Right ventricle myocardium inferior (tissue), 1 donor: ENCODE measurements at regions not wholly inside any gene's neighbourhood (a gene's known extent, or its start where the extent isn't known, plus 50 kb on each side); places are given as distances from the start of the nearest gene placed in this dataset.
A peak's percentile ranks its signal among the peaks of the same experiment; 100 is the strongest.

Experiments
- ATAC-seq: fragments of 200-7000 bp; cut with Tn5 transposase; one replicate; pipeline ENCODE4 v1.9.1; 2020; ENCODE audit warnings: mild to moderate bottlenecking, moderate library complexity
- DNase-seq: peaks from one replicate; pipeline ENCODE4 v3.0.0; 2021; ENCODE audit errors: missing footprints
- intact Hi-C: fragments of 100-400 bp; cut with DNase I; formaldehyde crosslinking; loops from one replicate; pipeline ENCODE4 v1.11.0; 2022
- donor health status: DM: no; HTN: yes; CAD: no; lungs with severe emphysema.

DNA sequence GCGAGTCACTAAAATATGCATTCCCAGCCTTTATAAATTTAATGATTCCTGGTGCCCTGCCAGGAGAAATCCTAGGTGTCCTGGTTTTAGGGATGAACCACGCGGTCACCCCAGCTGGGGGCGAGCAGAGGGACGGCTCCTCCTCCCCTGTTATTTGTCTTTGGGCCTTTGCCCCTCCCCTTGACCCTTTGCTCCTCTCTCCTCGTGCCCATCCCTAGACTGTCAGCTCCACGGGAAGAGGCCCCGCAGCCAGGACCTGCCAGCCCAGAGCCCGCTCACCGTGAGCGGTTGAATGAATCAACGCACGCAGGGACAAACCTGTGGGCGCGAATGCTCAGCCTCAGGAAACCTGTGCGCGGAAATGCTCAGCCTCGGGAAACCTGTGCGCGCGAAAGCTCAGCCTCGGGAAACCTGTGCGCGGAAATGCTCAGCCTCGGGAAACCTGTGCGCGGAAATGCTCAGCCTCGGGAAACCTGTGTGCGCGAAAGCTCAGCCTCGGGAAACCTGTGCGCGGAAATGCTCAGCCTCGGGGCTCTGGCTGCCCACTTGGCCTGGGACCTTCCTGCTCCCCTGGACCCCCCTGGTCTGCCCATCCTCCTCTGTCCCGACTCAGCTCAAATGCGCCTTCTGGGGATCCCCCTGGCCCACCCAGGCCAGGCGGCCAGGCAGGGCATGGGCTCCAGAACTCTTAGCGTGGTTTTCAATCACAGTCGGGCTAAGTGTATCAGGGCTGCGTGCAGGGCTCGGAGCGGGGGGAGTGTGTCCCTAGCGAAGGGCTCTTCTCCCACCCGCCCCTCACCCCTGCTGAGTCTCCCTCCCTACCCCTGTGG is 140.5 kb upstream of the COL5A1 start:
- ATAC-seq (no peak), DNase-seq (peak; percentile 60)
- intact Hi-C loops = no loop called here

DNA sequence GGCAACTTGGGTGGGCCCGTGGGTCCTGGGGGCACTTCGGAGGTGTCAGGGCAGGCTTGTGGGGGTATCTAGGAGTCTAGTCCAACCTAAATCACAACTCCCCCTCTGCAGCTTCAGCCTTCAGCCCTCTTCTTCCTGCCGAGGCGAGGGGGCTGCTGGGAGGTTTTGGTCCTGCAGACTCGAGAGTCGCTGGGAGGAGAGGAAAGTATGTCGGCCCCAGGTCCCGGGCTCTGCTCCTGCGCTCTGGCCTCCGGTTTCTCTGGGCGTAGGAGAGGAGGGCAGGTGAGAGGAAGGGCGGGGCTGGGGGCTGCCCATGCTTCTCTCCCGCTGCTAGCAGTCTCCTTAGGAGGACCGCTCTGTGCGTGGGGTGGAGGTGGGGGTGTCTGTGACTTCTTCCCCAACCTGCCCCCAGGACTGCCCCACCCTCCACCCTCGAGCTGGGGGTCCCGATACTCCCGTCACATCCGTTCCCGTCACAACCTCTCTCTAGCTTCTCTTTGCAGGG is 139.8 kb upstream of the COL5A1 start:
- peak; percentile 35 for DNase-seq
- intact Hi-C loops = no loop called here
- ATAC-seq = no peak

DNA sequence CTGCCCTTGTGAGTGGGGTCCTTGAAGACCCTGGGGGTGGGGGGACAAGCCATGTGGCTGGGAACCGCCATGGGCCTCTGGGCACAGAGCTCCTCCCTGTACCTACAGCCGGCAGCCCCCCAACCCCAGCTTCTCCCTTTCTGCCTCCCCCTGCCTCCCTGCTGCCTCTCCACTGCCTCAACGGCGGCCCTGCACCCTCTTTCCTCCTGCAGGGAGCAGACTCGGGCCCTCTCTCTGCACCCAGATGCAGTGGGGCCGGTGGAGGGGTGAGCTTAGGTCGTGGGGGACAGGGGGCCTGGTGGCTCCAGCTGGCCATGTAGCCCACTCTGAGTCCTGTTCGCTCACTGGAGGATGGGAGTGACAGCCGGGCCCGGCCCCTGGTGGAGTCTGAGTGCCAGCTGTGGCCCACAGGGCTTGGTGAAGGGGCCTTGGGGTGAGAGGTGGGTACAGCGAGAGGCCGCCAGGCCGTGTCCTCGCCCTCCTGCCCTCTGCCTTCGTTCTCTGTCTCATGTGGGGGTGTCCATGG is 139.3 kb upstream of the COL5A1 start:
- no peak for DNase-seq
- ATAC-seq = peak; percentile 30
- intact Hi-C loops = no loop called here

DNA sequence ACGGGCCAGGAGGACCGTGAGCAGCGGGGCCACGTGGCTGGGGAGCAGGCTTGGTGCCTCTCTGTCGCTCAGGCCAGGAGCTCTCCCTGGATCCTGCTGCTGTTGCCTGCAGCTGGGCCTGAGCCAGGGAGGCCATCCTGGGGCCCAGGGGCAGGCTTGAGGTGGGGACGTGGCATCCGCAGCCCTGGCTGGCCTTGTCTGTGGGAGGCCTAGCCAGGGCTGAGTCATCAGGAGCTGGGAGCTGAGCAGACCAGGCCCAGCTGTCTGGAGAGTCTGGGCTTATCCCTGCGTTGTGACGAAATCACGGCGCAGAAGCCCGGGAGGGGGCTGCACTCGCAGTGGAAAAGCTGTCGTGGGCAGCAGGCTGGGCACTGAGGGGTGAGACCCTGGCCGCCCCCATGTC is 138.8 kb upstream of the COL5A1 start:
- intact Hi-C loops = no loop called here
- DNase-seq (peak; percentile 91), ATAC-seq (peak; percentile 99)

DNA sequence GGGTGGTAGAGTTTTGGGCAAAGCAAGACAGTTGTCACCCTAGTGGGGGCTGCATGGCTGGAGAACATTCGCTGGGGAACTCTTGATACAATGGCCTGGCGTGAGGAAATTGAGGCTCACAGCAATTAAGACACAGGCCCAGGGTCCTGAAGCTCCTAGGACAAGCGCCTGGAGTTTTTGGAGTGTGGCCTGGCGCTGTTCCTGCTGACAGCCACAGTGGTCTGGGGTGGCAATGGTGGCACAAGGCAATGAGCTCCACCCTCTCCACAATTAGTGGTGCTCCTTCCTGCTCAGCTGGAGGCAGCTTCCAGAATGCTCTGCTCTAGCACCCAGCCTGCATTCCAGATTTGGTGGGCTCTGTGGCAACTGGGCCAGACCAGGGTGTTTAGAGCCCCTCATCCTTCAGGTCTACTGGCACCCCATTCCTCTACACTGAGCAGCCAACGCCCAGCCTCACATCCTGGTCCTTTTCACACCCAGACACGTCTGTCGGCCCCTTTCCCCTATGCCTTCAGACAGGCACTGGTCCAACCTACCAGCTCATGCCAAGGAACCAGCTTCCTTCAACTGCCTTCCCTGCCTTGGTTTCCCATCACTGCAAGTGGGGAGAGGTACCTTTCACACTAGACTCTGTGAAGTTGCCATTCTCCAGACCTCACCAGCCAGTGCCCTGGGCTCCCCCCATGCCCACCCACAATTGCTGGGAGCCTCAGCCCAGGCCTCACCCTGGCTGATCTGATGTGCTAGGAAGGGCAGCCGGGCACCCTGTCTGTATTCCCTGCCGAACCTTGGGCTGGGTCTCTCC is 138.1 kb upstream of the COL5A1 start:
- peak; percentile 15 for ATAC-seq
- no peak for DNase-seq
- intact Hi-C loops = no loop called here

DNA sequence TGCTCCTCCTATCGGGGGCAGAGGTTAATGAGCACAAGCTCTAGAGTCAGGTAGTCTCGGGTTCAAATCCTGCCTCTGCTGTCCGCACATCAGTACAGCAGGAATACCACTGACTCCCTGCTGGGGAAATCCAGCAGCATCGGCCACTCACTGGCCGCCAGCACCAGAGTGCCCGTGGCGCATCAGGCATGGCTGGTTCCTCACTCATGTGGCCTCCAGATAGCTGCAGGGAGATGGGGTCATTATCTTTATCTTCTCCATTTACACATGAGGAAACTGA is 137.6 kb upstream of the COL5A1 start:
- DNase-seq (peak; percentile 48), ATAC-seq (no peak)
- intact Hi-C loops = no loop called here

DNA sequence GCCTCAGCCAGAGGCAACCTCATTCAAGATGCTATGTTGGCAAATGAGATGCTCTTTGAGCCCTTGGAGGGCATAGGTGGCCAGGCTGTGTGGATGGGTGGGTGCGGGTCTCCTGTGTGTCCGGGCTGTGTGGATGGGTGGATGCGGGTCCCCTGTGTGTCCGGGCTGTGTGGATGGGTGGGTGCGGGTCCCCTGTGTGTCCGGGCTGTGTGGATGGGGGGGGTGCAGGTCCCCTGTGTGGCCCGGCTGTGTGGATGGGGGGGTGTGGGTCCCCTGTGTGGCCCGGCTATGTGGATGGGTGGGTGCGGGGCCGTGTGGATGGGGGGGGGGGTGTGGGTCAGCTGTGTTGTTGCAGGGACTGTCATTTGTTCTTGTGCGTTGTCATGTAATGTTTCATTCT is 136.6 kb upstream of the COL5A1 start:
- DNase-seq = peak; percentile 45
- ATAC-seq = no peak
- intact Hi-C loops = no loop called here

DNA sequence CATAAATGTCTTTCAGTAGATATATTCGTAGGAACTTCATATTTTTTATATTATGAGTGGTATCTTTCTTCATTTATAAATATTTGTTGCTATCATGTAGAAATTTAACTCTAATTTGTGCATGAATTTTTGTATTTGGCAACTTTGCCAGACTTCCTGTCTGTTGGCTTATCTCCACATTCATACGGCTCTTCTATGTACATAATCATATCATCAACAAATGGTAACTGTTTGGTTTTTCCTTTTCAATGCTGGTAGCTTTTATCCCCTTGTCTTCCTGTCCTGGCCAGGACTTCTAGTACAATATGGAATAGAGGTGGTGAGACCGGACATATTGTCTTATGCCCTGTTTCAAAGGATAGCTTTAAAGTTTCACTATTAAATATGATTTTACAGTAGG is 132.3 kb upstream of the COL5A1 start:
- intact Hi-C loops = no loop called here
- ATAC-seq (no peak), DNase-seq (no peak)

DNA sequence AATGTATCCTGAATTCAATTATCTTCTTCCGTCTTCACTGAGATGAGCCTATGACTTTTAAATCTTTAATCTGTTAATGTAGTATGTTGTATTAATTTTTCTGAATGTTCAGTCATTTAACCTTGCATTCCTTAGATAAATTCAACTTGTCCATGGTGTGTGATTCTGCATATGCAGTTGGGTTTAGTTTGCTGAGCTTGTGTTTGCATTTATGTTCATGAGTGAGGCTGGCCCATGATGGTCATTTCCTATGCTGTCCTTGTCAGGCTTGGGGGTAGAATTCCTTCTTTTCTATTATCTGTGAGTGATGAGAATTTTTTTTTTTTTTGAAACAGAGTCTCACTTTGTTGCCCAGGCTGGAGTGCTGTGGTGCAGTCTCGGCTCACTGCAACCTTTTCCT is 131.8 kb upstream of the COL5A1 start:
- ATAC-seq (no peak), DNase-seq (no peak)
- intact Hi-C loops = no loop called here

DNA sequence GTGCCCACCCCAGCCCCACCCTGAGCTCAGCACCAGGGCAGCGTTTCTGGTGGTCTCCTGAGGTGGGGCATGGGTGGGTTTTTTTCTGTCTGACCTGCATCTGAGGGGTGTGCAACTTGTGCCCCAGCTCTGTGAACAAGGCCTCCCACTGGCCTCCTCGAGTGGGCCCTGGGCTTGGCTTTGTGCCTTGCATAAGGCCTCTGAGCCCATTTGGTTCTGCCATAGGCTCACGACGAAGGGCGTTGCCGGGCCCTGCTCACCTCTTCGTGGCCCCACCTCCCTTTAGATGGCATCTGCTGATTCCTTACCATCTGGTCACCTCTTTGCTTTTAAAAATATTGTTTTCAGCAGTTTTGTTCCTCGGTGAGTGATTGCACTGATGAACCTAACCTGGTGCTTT is 127.1 kb upstream of the COL5A1 start:
- intact Hi-C loops = no loop called here
- ATAC-seq = no peak
- DNase-seq = no peak

DNA sequence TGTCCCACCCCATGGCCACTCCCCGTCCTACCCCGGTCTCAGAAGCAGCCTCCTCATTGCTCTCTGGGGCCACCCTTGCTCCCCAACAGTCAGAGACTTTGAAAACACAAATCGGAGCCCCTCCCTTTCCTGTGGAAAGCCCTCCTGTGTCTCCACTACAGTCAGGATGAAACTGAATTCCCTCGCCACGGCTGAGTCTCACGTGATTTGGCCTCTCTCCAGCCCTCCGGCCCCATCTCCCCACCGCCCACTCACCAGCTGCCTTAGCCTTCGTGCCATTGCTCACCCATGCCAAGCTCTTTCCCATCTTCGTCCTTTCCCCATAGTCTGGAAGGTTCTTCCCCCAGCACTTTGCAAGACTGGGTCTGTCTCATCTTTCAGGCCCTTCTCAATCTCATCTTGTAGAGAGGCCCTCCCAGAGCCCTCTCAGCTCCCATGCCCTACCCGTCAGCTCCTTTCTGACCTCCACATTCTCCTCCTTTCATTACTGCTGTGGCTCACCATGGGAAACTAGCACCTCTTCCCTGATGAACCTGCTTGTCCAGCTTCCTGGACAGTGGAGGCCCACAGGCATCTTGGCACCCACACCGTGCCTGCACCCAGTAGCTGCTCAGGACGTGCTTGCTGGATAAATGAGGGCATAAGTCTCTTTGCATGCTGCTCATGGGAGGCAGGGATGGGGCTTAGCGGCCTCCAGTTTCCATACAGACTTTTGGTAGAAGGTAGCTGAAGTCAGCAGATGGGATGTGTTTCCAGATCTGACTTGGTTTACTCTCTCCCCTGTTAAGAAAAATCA is 126.4 kb upstream of the COL5A1 start:
- DNase-seq = peak; percentile 49
- peak; percentile 38 for ATAC-seq
- intact Hi-C loops = no loop called here

DNA sequence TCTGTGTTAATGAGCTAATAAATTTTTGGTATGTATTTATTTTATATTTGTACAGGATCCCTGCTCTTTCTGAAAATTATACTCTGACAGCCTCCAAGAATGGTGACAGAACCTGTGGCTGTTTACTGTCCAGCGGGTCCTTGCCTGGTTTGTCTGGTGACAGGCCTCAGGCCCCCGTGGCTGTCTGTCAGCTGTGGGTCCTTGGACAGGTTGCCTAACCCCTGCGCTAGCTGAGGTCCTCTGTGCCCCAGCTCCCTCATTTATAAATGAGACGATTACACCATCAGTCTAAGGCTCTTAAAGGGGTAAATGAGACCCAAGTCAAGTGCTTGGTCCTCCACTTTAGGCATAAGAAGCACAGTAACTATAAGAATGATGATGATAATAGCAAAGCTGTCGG is 125.1 kb upstream of the COL5A1 start:
- no peak for ATAC-seq
- intact Hi-C loops = no loop called here
- DNase-seq = no peak

DNA sequence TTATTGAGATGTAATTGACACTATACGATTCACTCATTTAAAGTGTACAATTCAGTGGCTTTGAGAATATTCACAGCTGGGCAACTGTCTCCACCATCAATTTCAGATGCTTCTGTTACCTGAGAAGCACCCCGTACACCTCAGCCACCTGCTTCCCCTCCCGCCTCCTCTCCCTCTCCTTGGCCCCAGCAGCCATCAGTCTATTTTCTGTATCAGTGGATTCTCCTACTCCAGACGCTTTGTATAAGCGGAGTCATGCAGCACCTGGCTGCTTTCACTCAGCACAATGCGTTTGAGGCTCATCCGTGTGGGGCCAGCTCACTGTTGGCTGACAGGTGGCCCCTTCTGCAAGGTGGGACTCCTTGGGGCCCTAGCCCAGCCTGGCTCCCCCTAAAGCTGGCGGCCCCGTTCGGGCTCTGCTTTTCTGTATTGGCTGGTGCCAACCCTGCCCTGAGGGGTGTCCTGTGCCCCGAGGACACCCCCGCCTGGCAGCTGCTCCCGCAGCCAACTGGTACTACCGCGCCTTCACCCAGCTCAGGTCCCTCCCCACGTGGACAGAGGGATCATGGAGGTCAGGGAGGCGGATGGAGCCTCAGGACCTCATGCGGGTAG is 124.4 kb upstream of the COL5A1 start:
- ATAC-seq (no peak), DNase-seq (peak; percentile 46)
- intact Hi-C loops = no loop called here

DNA sequence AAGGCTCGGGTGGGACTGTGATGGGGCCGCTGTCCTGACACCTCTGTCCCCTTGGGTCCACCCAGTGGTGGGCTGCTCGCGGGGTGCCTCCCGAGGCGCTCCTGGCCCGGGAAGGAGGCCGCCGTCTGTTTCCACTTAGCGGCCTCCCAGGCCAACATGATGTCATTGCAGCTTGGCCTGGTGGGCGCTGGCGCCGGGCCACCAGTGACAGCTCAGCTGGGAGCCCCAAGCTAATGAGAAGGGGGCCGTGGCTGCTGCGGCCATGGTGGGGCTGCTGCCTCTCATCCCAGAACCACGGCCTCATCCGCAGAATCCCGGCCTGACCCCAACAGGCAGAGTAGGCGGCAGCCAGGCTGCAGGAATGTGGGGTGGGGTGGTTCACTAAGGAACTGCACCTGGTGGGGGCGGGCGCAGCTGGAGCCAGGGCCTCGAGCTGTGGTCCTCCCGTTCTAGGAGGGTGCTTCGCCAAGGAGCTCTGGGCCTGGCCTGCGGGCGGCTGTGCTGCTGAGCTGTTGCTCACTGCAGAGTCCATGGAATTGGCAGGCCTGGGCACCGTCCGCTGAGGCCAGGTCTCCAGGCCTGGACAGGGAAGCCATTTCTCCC is 123.5 kb upstream of the COL5A1 start:
- intact Hi-C loops = no loop called here
- DNase-seq (peak; percentile 61), ATAC-seq (peak; percentile 51)

DNA sequence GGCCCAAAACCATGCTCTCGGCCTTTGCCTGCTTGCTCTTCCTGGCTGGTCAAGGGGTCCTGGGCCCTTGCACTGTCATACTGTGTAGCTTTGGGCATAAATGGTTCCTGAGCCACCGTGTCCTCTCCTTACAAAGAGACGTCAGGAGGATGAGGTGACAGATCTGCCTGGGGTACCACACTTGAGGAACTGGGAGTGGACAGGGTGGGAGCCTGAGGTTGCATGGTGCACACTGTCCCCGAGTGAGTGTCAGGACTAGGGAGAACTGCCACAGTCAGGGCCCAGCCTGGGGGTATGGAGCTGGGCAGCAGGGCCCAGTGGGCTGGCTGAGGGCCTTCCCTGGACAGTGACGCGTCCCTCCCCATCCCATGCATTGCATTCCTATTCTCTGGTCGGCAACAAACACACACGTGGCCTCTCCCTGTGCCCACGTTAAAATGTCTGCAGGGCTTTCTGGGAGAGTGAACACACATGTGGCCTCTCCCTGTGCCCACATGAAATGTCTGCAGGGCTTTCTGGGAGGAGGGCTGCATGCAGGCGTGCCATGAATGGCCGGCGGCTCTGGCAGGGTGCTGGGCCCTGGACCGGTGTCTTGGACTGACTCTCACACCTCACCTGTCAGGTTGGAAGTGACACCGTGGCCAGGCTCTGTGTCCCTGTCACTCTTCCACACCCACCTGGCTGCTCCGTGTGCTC is 122.1 kb upstream of the COL5A1 start:
- intact Hi-C loops = no loop called here
- DNase-seq (no peak), ATAC-seq (no peak)

DNA sequence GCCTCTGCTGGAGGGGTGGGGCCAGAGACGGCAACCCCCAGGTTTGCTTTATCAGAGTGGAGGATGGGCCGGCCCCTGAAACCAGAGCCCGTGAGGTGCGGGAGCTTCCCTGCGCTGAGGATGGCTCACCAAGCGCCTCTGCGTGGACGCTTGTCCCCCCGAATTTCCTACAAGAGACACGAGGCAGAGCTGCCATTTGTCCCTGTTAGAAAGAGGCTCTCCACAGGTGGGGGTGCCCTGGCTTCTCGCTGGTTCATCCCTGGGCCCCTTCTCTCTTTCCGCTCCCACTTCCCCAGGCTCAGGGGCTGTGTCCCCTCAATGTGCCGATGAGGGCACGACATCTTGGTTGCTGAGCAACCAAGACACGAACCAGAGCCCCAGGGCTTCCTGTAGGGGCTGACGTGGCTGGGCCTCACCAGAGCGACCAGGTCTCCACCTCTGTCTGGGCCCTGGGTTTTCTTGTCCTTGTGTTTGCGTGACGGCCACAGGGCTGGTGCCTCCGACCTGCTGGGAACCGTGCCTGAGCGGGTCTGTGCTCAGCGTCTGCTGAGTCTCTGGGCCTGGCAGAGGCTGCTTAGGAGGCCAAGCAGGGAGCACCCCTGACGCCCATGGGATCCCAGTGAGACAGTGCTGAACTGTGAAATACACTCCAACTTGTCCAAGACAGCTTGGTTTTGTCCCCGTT is 119.6 kb upstream of the COL5A1 start:
- intact Hi-C loops = no loop called here
- DNase-seq = no peak
- ATAC-seq = no peak

DNA sequence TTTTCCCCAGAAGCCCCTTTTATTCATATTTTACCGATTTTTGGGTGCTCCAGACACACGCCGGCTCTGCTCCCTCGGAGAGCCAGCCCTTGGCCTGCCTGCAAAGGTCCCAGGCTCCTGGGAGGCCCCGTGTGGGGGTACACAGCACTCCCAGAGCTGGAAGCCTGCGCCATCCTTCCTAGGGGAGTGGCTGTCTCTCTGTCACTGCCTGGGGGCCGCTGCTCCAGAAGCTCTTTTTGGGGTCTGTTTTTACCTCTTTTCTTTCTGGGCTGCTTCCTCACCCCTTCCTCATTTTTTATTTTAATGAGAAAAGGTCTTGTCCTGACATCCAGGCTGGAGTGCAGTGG is 119.1 kb upstream of the COL5A1 start:
- DNase-seq (no peak), ATAC-seq (no peak)
- intact Hi-C loops = no loop called here

DNA sequence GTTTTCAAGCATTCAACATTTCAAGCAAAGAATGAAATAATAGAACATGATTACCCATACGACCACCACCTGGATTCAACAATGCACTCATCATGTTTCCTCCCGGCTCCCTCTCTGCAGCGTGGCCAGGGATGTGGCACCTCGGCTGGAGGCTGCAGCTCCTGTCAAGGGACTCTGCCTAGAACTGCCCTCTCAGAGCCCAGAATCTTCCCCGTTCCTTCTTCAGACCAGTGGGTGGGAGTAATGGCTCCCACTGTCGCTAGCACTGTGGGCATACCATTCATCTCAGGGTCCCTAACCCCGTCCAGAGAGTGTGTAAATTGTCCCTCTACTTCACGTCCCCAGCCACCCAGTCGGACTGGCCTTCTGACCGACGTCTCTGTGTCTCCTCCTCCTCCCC is 118.6 kb upstream of the COL5A1 start:
- DNase-seq (no peak), ATAC-seq (no peak)
- intact Hi-C loops = no loop called here
